MM.1S (cell line): ENCODE measurements at regions not wholly inside any gene's neighbourhood (a gene's known extent, or its start where the extent isn't known, plus 50 kb on each side); places are given as distances from the start of the nearest gene placed in this dataset.

Experiments used
- DNase-seq: peaks from one replicate; pipeline ENCODE4 v3.0.0-alpha.2; 2015
- H2AFZ ChIP-seq: fragments of 300-600 bp; sonication (generic); 2 replicates; pipeline ENCODE4 v1.6.0; 2016; ENCODE audit warnings: antibody characterized with exemption, low read length
- H3F3A ChIP-seq: fragments of 300-600 bp; sonication (generic); 2 replicates; pipeline ENCODE4 v1.6.1; 2016; ENCODE audit warnings: mild to moderate bottlenecking, antibody characterized with exemption, low read length, moderate library complexity, mixed read lengths; ENCODE audit not compliant: insufficient read depth
- H3K27ac ChIP-seq: fragments of 300-600 bp; sonication (generic); 2 replicates; pipeline ENCODE4 v1.5.1; 2016; ENCODE audit warnings: mild to moderate bottlenecking, low read length
- H3K27me3 ChIP-seq: fragments of 300-600 bp; sonication (generic); replicated peaks from 2 replicates; pipeline ENCODE4 v1.6.0; 2016; ENCODE audit warnings: low read length; ENCODE audit not compliant: insufficient read depth
- H3K36me3 ChIP-seq: fragments of 300-600 bp; sonication (generic); replicated peaks from 2 replicates; pipeline ENCODE4 v1.6.1; 2016; ENCODE audit warnings: mild to moderate bottlenecking, low read length, mixed read lengths; ENCODE audit not compliant: insufficient read depth
- H3K4me1 ChIP-seq: fragments of 300-600 bp; sonication (generic); 2 replicates; pipeline ENCODE4 v1.6.1; 2016; ENCODE audit warnings: low read length, mixed read lengths
- H3K4me2 ChIP-seq: fragments of 300-600 bp; sonication (generic); 2 replicates; pipeline ENCODE4 v1.6.0; 2016; ENCODE audit warnings: low read depth, low read length
- H3K4me3 ChIP-seq: fragments of 300-600 bp; sonication (generic); 2 replicates; pipeline ENCODE4 v1.5.1; 2016; ENCODE audit warnings: low read length, mixed read lengths
- H3K79me2 ChIP-seq: fragments of 300-600 bp; sonication (generic); 2 replicates; pipeline ENCODE4 v1.6.1; 2016; ENCODE audit warnings: mixed run types, low read length, mixed read lengths
- H3K9ac ChIP-seq: fragments of 300-600 bp; sonication (generic); 2 replicates; pipeline ENCODE4 v1.6.1; 2016; ENCODE audit warnings: low read length, mixed read lengths
- H3K9me2 ChIP-seq: fragments of 300-600 bp; sonication (generic); replicated peaks from 2 replicates; pipeline ENCODE4 v1.6.1; 2016; ENCODE audit warnings: mild to moderate bottlenecking, low read length, mixed read lengths; ENCODE audit not compliant: insufficient read depth
- H3K9me3 ChIP-seq: fragments of 300-600 bp; sonication (generic); replicated peaks from 2 replicates; pipeline ENCODE4 v1.6.1; 2016; ENCODE audit warnings: mild to moderate bottlenecking, low read length, mixed read lengths; ENCODE audit not compliant: insufficient read depth
- H4K20me1 ChIP-seq: fragments of 300-600 bp; sonication (generic); 2 replicates; pipeline ENCODE4 v1.6.1; 2016; ENCODE audit warnings: mild to moderate bottlenecking, low read length, moderate library complexity, mixed read lengths; ENCODE audit not compliant: insufficient read depth
- EZH2 ChIP-seq: fragments of 300-600 bp; sonication (generic); optimal IDR thresholded peaks from 2 replicates; pipeline ENCODE3; 2017; ENCODE audit warnings: low read depth, mild to moderate bottlenecking, antibody characterized with exemption, low read length, mixed read lengths
- EZH2phosphoT487 ChIP-seq: fragments of 300-600 bp; sonication (generic); IDR thresholded peaks from 2 replicates; pipeline ENCODE4 v1.6.1; 2018; ENCODE audit warnings: antibody characterized with exemption, low read length
- TF ChIP-seq, protein P1 (sequence below): fragments of 300-600 bp; sonication (generic); IDR thresholded peaks from 2 replicates; pipeline ENCODE4 v1.5.1; 2016; ENCODE audit warnings: antibody characterized with exemption, low read length, mixed read lengths

DNA sequence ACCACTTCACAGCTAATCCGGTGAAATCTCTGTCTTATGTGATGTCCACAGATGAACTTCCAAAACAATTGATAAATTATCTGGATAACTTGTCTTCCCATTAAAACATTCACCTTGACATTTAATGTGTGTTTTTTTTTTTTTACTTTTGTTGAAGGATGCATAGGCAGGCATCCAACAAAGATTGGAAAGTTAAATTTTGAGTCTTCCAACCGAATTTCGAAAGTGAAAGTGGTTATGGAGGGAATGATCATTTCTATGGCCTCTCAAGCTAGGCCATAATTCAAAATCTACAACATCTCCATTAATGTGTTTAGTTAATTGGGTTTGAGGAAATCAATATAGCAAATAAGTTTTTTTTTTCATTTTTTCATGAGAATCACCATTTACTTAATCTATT is 1495.5 kb upstream of the ACVR2A start:
- H3K27ac ChIP-seq = no peak overlapping the region
- no peak overlapping the region for H3K9ac ChIP-seq
- H4K20me1 ChIP-seq = no peaks in the 10 kb centered on the region
- no peaks in the 10 kb centered on the region for H3F3A ChIP-seq
- TF ChIP-seq EZH2phosphoT487 = no peak
- TF ChIP-seq EZH2 = no peak
- TF ChIP-seq, protein P1, sequence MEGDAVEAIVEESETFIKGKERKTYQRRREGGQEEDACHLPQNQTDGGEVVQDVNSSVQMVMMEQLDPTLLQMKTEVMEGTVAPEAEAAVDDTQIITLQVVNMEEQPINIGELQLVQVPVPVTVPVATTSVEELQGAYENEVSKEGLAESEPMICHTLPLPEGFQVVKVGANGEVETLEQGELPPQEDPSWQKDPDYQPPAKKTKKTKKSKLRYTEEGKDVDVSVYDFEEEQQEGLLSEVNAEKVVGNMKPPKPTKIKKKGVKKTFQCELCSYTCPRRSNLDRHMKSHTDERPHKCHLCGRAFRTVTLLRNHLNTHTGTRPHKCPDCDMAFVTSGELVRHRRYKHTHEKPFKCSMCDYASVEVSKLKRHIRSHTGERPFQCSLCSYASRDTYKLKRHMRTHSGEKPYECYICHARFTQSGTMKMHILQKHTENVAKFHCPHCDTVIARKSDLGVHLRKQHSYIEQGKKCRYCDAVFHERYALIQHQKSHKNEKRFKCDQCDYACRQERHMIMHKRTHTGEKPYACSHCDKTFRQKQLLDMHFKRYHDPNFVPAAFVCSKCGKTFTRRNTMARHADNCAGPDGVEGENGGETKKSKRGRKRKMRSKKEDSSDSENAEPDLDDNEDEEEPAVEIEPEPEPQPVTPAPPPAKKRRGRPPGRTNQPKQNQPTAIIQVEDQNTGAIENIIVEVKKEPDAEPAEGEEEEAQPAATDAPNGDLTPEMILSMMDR = no peak
- H3K4me2 ChIP-seq = 0 out of 2 replicates have a peak overlapping the region, but pooled peaks have one; percentile 17
- no peaks in the 10 kb centered on the region for H3K79me2 ChIP-seq
- H3K36me3 ChIP-seq = no peaks in the 10 kb centered on the region
- peak overlapping the region; percentile 30; the same call in 1 of the 2 replicates for H2AFZ ChIP-seq
- no peaks in the 10 kb centered on the region for H3K9me2 ChIP-seq
- H3K4me1 ChIP-seq = no peaks in the 10 kb centered on the region
- DNase-seq = no peak
- H3K4me3 ChIP-seq = no peak overlapping the region
- H3K9me3 ChIP-seq = no peaks in the 10 kb centered on the region
- H3K27me3 ChIP-seq = no peaks in the 10 kb centered on the region

DNA sequence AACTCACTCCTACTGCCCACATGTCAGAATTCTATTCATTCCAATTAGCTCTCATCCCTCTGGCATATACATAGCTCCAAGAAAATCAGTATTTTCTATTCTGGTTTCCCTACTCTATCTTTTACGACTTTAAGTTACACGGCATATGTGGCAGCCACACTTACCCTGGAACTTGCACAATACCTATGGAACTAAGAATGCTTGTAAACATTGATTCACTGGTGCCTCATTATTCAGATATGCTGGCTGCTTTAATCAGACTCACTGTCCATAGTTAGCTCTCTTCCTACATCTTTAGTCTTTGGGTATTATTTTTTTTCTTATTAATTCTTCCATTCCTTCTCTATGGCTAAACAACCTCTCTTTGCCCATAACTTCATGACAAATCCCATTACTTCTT is 1519.9 kb upstream of the ACVR2A start:
- DNase-seq = no peak
- H3K9me3 ChIP-seq = no peaks in the 10 kb centered on the region
- H3K4me3 ChIP-seq = no peak overlapping the region
- no peak overlapping the region for H3K9ac ChIP-seq
- H3K9me2 ChIP-seq = no peaks in the 10 kb centered on the region
- no peaks in the 10 kb centered on the region for H3K79me2 ChIP-seq
- H3K4me2 ChIP-seq = no peak overlapping the region
- H3K27ac ChIP-seq = no peak overlapping the region
- H3K4me1 ChIP-seq = no peaks in the 10 kb centered on the region
- no peak overlapping the region for H2AFZ ChIP-seq
- H3F3A ChIP-seq = no peaks in the 10 kb centered on the region
- H3K36me3 ChIP-seq = no peaks in the 10 kb centered on the region; the same call in 1 of the 2 replicates
- H4K20me1 ChIP-seq = no peaks in the 10 kb centered on the region
- TF ChIP-seq EZH2phosphoT487 = no peak
- TF ChIP-seq, protein P1 = no peak
- H3K27me3 ChIP-seq = no peaks in the 10 kb centered on the region

DNA sequence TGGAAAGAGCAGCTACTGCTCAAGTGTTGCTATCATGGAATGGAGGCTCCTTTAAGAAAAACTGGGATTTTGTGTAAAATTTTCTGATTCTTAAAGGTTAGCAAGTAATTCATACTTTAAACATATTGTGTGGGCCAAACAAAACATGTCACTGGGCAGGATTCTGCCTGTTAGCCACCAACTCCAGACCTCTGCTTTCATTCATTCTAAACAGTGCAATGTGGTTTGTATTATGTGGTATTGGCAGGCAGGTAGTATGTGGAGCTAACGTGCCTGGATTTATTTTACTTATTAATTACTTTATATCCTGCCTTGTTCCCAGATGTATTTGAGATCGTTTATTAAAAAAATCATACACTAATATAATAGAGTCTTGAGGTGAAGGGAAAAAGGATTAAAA is 1521.3 kb upstream of the ACVR2A start:
- Histone ChIP-seq H3K9ac (no peak overlapping the region), H3K4me2 (no peak overlapping the region), H3K27me3 (no peaks in the 10 kb centered on the region), H3K4me3 (no peak overlapping the region), H3K27ac (no peak overlapping the region), H3F3A (no peaks in the 10 kb centered on the region), H3K9me2 (no peaks in the 10 kb centered on the region), H3K4me1 (no peaks in the 10 kb centered on the region), H4K20me1 (no peaks in the 10 kb centered on the region), H3K36me3 (no peaks in the 10 kb centered on the region; the same call in 1 of the 2 replicates), H3K79me2 (no peaks in the 10 kb centered on the region), H2AFZ (no peak overlapping the region), H3K9me3 (no peaks in the 10 kb centered on the region)
- DNase-seq = no peak
- TF ChIP-seq, protein P1 = no peak
- TF ChIP-seq EZH2phosphoT487 = no peak
- TF ChIP-seq EZH2 = no peak
